Esophagus muscularis mucosa (tissue), 4 donors: ENCODE measurements at regions not wholly inside any gene's neighbourhood (a gene's known extent, or its start where the extent isn't known, plus 50 kb on each side); places are given as distances from the start of the nearest gene placed in this dataset.

Source experiments
- CTCF ChIP-seq, 3 experiments: fragments of 200-600 bp in 2 of 3; fragments of 450-650 bp in 1 of 3; sonication (generic) in 2 of 3; IDR thresholded peaks; one replicate each; pipeline ENCODE4 v1.5.1; 2017 to 2019; ENCODE audit warnings: antibody characterized with exemption in 3 of 3, mild to moderate bottlenecking in 2 of 3, moderate library complexity in 1 of 3
- EP300 ChIP-seq: sonication (generic); formaldehyde crosslinking; IDR thresholded peaks from one replicate; pipeline ENCODE4 v1.6.1; 2017; ENCODE audit warnings: antibody characterized with exemption
- POLR2A ChIP-seq: fragments of 450-650 bp; IDR thresholded peaks from one replicate; pipeline ENCODE4 v1.6.1; 2017; ENCODE audit warnings: antibody characterized with exemption, moderate library complexity, mild to moderate bottlenecking, low read depth
- POLR2AphosphoS5 ChIP-seq, 2 donors: sonication (generic); formaldehyde crosslinking; IDR thresholded peaks; one replicate each; pipeline ENCODE4 v1.6.1; 2017; ENCODE audit warnings: antibody characterized with exemption in 2 of 2

DNA sequence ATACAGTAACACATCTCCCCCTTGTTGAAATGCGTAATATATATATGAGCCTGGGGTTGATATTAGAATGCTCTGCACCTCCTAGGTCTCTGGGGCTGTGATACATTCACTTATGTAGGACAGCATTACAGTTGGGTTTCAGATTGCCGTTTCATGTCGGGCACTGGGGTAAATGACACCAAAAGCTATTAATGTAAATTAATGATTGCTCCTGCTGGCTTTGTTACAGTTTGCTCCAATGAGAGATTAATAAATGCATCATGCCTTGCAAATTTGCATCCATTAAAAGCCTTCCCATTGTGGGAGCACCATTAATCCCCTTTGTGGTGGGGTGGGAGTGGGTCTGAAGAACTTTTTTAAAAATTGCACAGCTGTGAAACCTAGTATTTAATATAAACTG is 584.4 kb upstream of the EEF2KMT start:
- TF ChIP-seq CTCF (IDR thresholded peaks at IDR 0.05) (no peak), POLR2A (no peak), EP300 (no peak), POLR2AphosphoS5 (IDR thresholded peaks at IDR 0.05) (no peak)
